Lower lobe of right lung (tissue), 2 donors: ENCODE measurements at regions not wholly inside any gene's neighbourhood (a gene's known extent, or its start where the extent isn't known, plus 50 kb on each side); places are given as distances from the start of the nearest gene placed in this dataset.

Experiments
- ATAC-seq, 2 donors: fragments of 200-7000 bp; cut with Tn5 transposase; one replicate each; pipeline ENCODE4 v1.9.1; 2020 to 2022; ENCODE audit warnings: mild to moderate bottlenecking in 2 of 2, moderate library complexity in 2 of 2
- DNase-seq: peaks from one replicate; pipeline ENCODE4 v3.0.0-alpha.2; 2020
- H3K27ac ChIP-seq: fragments of 200-600 bp; one replicate; pipeline ENCODE4 v1.8.0; 2022
- H3K27me3 ChIP-seq: fragments of 200-600 bp; one replicate; pipeline ENCODE4 v1.8.0; 2022; ENCODE audit warnings: low read depth
- H3K36me3 ChIP-seq: fragments of 200-600 bp; one replicate; pipeline ENCODE4 v1.8.0; 2022; ENCODE audit warnings: mild to moderate bottlenecking
- H3K4me1 ChIP-seq: fragments of 200-600 bp; one replicate; pipeline ENCODE4 v1.8.0; 2022
- H3K4me3 ChIP-seq: fragments of 200-600 bp; one replicate; pipeline ENCODE4 v1.8.0; 2022; ENCODE audit warnings: mild to moderate bottlenecking
- H3K9me3 ChIP-seq: fragments of 200-600 bp; one replicate; pipeline ENCODE4 v1.8.0; 2022
- CTCF ChIP-seq: fragments of 200-600 bp; IDR thresholded peaks from one replicate; pipeline ENCODE4 v1.8.0; 2022; ENCODE audit warnings: antibody characterized with exemption, mild to moderate bottlenecking
- intact Hi-C: fragments of 100-400 bp; cut with DNase I; formaldehyde crosslinking; loops from one replicate; pipeline ENCODE4 v1.11.0; 2022
- donor health status: DM: no; HTN: yes; CAD: no; lungs with severe emphysema.

GRCh38 chr14:39740454-39740853, 308.2 kb upstream of the FBXO33 start:
- ATAC-seq (peak; percentile 79 to 86), DNase-seq (no peak)
- no peak overlapping the region for H3K27ac ChIP-seq
- intact Hi-C loops = no loop called here
- H3K9me3 ChIP-seq = no peaks in the 10 kb centered on the region
- no peaks in the 10 kb centered on the region for H3K4me1 ChIP-seq
- H3K36me3 ChIP-seq = no peaks in the 10 kb centered on the region
- H3K27me3 ChIP-seq = no peaks in the 10 kb centered on the region
- TF ChIP-seq CTCF = no peak
- H3K4me3 ChIP-seq = no peak overlapping the region

DNA sequence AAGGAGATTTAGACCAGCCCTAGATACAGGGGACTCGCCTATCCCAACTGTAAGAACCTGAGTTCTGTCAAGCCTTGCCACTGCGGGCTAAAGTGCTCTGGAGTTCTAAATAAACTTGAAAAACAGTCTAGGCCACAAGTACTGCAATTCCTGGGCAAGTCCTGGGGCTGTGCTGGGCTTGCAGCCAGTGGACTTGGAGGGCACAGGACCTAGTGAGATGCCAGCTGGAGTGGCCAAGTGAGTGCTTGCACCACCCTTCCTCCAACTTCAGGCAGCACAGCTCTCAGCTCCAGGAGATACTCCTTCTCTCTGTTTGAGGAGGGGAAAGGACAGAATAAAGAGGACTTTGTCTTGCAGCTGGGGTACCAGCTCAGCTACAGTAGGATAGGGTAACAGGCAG, 307.6 kb upstream of the FBXO33 start:
- no peak for TF ChIP-seq CTCF
- intact Hi-C loops = no loop called here
- H3K4me3 ChIP-seq = no peak overlapping the region
- no peaks in the 10 kb centered on the region for H3K9me3 ChIP-seq
- no peaks in the 10 kb centered on the region for H3K36me3 ChIP-seq
- peak; percentile 69 for DNase-seq
- H3K27me3 ChIP-seq = no peaks in the 10 kb centered on the region
- peak; percentile 81 to 88 for ATAC-seq
- H3K27ac ChIP-seq = no peak overlapping the region
- H3K4me1 ChIP-seq = no peaks in the 10 kb centered on the region

GRCh38 chr14:39734306-39734705, 302.1 kb upstream of the FBXO33 start:
- no peaks in the 10 kb centered on the region for H3K36me3 ChIP-seq
- ATAC-seq = no peak
- H3K4me1 ChIP-seq = no peaks in the 10 kb centered on the region
- H3K4me3 ChIP-seq = no peak overlapping the region
- intact Hi-C loops = no loop called here
- DNase-seq = no peak
- no peaks in the 10 kb centered on the region for H3K27me3 ChIP-seq
- TF ChIP-seq CTCF = no peak
- H3K27ac ChIP-seq = no peak overlapping the region
- no peaks in the 10 kb centered on the region for H3K9me3 ChIP-seq

- Histone ChIP-seq H3K9me3 (no peaks in the 10 kb centered on the region), H3K27me3 (no peaks in the 10 kb centered on the region), H3K27ac (no peak overlapping the region), H3K4me3 (no peak overlapping the region), H3K4me1 (no peaks in the 10 kb centered on the region), H3K36me3 (no peaks in the 10 kb centered on the region)
- DNase-seq (no peak), ATAC-seq (no peak)
- no peak for TF ChIP-seq CTCF
- intact Hi-C loops = no loop called here
Measured at GRCh38 chr14:39733741-39734140, 301.5 kb upstream of the FBXO33 start.

- TF ChIP-seq CTCF = no peak
- no peak for DNase-seq
- no peak overlapping the region for H3K4me3 ChIP-seq
Measured at GRCh38 chr14:39731912-39732311, 299.7 kb upstream of the FBXO33 start.

GRCh38 chr14:39726563-39726962, 294.3 kb upstream of the FBXO33 start:
- Histone ChIP-seq H3K4me3 (no peak overlapping the region), H3K9me3 (no peaks in the 10 kb centered on the region), H3K36me3 (no peaks in the 10 kb centered on the region), H3K27me3 (no peaks in the 10 kb centered on the region), H3K4me1 (no peaks in the 10 kb centered on the region), H3K27ac (no peak overlapping the region)
- TF ChIP-seq CTCF = no peak
- no peak for DNase-seq
- intact Hi-C loops = no loop called here
- ATAC-seq = no peak

More at GRCh38 chr14:39731912-39732311, 299.7 kb upstream of the FBXO33 start:
- Histone ChIP-seq H3K27ac (no peak overlapping the region), H3K9me3 (no peaks in the 10 kb centered on the region), H3K36me3 (no peaks in the 10 kb centered on the region), H3K27me3 (no peaks in the 10 kb centered on the region), H3K4me1 (no peaks in the 10 kb centered on the region)
- ATAC-seq = no peak
- intact Hi-C loops = no loop called here
